ENCODE measurements at regions not wholly inside any gene's neighbourhood (a gene's known extent, or its start where the extent isn't known, plus 50 kb on each side); places are given as distances from the start of the nearest gene placed in this dataset.

DNA sequence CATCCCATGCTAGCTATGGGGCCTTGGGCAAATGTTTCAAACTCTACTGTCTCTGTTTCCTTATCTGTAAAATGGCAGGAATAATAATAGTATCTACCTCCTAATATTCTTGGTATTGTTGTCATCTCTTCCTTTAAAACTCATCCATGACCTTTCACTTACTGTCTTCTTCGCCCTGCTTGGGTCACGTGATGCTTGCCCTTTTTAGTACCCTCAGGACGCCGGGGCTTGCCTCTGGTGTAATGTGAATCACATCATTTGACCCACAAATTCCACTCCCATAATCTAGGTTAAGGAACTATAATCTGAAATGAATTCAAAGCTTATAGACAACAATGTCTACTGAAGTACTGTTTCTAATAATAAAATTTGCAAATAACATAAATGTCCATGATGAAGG lies 162.7 kb downstream of the DRD1 start:
- Histone ChIP-seq H2AFZ (ENCODE audit: low read length) (no peak overlapping the region), H2AK5ac (ENCODE audit: low read depth, low read length) (no peak overlapping the region), H3K36me3 (replicated peaks in 1 of 2; ENCODE audit: control insufficient read depth in 2 of 2, insufficient read depth in 2 of 2, low read length in 2 of 2) (no peaks in the 10 kb centered on the region), H3K9ac (ENCODE audit: low read depth, low read length, poor library complexity) (no peak overlapping the region), H2BK15ac (ENCODE audit: low read length) (no peak overlapping the region), H4K91ac (ENCODE audit: low read depth, low read length, poor library complexity) (no peak overlapping the region), H3K18ac (ENCODE audit: low read length) (no peak overlapping the region), H3K27ac (replicated peaks; ENCODE audit: low read length) (no peak overlapping the region), H3K9me3 (replicated peaks in 1 of 2; ENCODE audit: control insufficient read depth in 2 of 2, insufficient read depth in 1 of 2, low read depth in 1 of 2, low read length in 2 of 2) (no peaks in the 10 kb centered on the region), H3K23ac (ENCODE audit: low read depth, low read length, poor library complexity) (no peak overlapping the region), H3K4me2 (ENCODE audit: insufficient read depth, low read length, poor library complexity, severe bottlenecking) (no peak overlapping the region), H4K8ac (ENCODE audit: low read depth, low read length) (no peak overlapping the region), H2BK12ac (ENCODE audit: low read length) (no peak overlapping the region), H3K4ac (ENCODE audit: low read length) (no peak overlapping the region), H3K4me1 (ENCODE audit: control insufficient read depth in 2 of 2, insufficient read depth in 1 of 2, low read depth in 1 of 2, low read length in 2 of 2) (no peaks in the 10 kb centered on the region), H2BK5ac (ENCODE audit: low read length) (no peak overlapping the region), H3K79me1 (ENCODE audit: low read depth, low read length) (no peaks in the 10 kb centered on the region), H3K14ac (ENCODE audit: low read length) (no peak overlapping the region), H3K4me3 (ENCODE audit: low read length in 2 of 2) (no peak overlapping the region), H3K27me3 (ENCODE audit: control insufficient read depth in 3 of 3, insufficient read depth in 3 of 3, low read depth in 1 of 3, low read length in 3 of 3) (no peaks in the 10 kb centered on the region), H2BK120ac (ENCODE audit: low read depth, low read length) (no peak overlapping the region)
- WGBS, 2 donors (ENCODE audit: extremely low coverage in 2 of 2, insufficient read length in 2 of 2, insufficient replicate concordance in 1 of 2), result no CpG with 5 or more reads among the region's 4 CpGs
- no peak for DNase-seq (ENCODE audit: low spot score)

DNA sequence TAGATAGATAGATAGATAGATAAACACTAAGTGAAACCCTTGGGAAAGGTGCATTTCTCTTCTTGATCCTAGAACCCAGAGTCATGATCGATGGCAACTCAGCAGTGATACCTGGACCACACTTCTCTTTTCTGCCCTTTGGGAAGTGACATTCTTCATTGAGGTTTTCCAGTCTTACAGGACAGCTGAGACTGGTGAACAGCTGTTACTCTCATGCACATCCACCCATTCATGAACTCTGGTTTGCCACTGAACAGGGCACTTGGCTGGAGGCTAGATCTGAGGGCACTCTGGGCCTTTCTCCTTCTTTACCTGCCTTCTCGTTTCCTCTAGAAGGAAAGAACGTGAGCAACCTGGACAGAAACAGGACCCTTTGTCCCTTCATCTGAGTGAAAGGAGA lies 164.5 kb downstream of the DRD1 start:
- H3K14ac ChIP-seq (ENCODE audit: low read length), result no peak overlapping the region
- no peak overlapping the region for H2BK120ac ChIP-seq (ENCODE audit: low read depth, low read length)
- H3K79me1 ChIP-seq (ENCODE audit: low read depth, low read length), result no peaks in the 10 kb centered on the region
- H3K4me3 ChIP-seq (ENCODE audit: low read length in 2 of 2), result no peak overlapping the region
- no peak overlapping the region for H3K27ac ChIP-seq (replicated peaks; ENCODE audit: low read length)
- no peak overlapping the region for H3K18ac ChIP-seq (ENCODE audit: low read length)
- H3K9me3 ChIP-seq (replicated peaks in 1 of 2; ENCODE audit: control insufficient read depth in 2 of 2, insufficient read depth in 1 of 2, low read depth in 1 of 2, low read length in 2 of 2), result no peaks in the 10 kb centered on the region
- no peak overlapping the region for H3K4me2 ChIP-seq (ENCODE audit: insufficient read depth, low read length, poor library complexity, severe bottlenecking)
- no peak overlapping the region for H4K91ac ChIP-seq (ENCODE audit: low read depth, low read length, poor library complexity)
- H2AK5ac ChIP-seq (ENCODE audit: low read depth, low read length), result no peak overlapping the region
- no peak overlapping the region for H4K8ac ChIP-seq (ENCODE audit: low read depth, low read length)
- no peak overlapping the region for H2BK12ac ChIP-seq (ENCODE audit: low read length)
- H3K36me3 ChIP-seq (replicated peaks in 1 of 2; ENCODE audit: control insufficient read depth in 2 of 2, insufficient read depth in 2 of 2, low read length in 2 of 2), result no peaks in the 10 kb centered on the region
- no peaks in the 10 kb centered on the region for H3K27me3 ChIP-seq (ENCODE audit: control insufficient read depth in 3 of 3, insufficient read depth in 3 of 3, low read depth in 1 of 3, low read length in 3 of 3)
- no peak overlapping the region for H2BK15ac ChIP-seq (ENCODE audit: low read length)
- H2AFZ ChIP-seq (ENCODE audit: low read length), result no peak overlapping the region
- no peak for DNase-seq (ENCODE audit: low spot score)
- H3K9ac ChIP-seq (ENCODE audit: low read depth, low read length, poor library complexity), result no peak overlapping the region
- H3K4me1 ChIP-seq (ENCODE audit: control insufficient read depth in 2 of 2, insufficient read depth in 1 of 2, low read depth in 1 of 2, low read length in 2 of 2), result no peaks in the 10 kb centered on the region
- H2BK5ac ChIP-seq (ENCODE audit: low read length), result no peak overlapping the region
- H3K23ac ChIP-seq (ENCODE audit: low read depth, low read length, poor library complexity), result no peak overlapping the region
- no CpG with 5 or more reads among the region's 3 CpGs for WGBS, 2 donors (ENCODE audit: extremely low coverage in 2 of 2, insufficient read length in 2 of 2, insufficient replicate concordance in 1 of 2)
- no peak overlapping the region for H3K4ac ChIP-seq (ENCODE audit: low read length)

DNA sequence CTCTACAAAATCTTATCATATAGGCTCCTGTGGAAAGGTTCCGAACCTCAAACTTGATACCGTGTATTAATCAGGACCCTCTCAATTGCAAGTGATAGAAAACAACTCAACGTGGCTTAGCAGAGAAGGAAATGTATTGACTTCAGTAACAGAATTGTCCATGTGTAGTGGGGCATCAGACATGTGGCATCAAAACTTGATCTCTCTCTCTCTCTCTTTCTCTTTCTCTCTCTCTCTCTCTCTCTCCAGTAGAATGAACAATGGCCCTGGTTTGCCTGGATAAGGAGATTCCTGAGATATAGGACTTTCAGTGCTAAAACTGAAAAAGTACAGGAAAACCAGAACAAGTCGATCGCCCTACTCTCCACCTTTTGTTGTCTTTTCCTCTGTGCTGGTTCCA lies 168.2 kb downstream of the DRD1 start:
- no peaks in the 10 kb centered on the region for H3K36me3 ChIP-seq (replicated peaks in 1 of 2; ENCODE audit: control insufficient read depth in 2 of 2, insufficient read depth in 2 of 2, low read length in 2 of 2)
- no peak overlapping the region for H2AK5ac ChIP-seq (ENCODE audit: low read depth, low read length)
- no peak overlapping the region for H4K8ac ChIP-seq (ENCODE audit: low read depth, low read length)
- no peak overlapping the region for H3K4me3 ChIP-seq (ENCODE audit: low read length in 2 of 2)
- no peaks in the 10 kb centered on the region for H3K4me1 ChIP-seq (ENCODE audit: control insufficient read depth in 2 of 2, insufficient read depth in 1 of 2, low read depth in 1 of 2, low read length in 2 of 2)
- no peak overlapping the region for H3K4me2 ChIP-seq (ENCODE audit: insufficient read depth, low read length, poor library complexity, severe bottlenecking)
- H2BK5ac ChIP-seq (ENCODE audit: low read length), result no peak overlapping the region
- H3K4ac ChIP-seq (ENCODE audit: low read length), result no peak overlapping the region
- no peak overlapping the region for H2BK15ac ChIP-seq (ENCODE audit: low read length)
- no peak overlapping the region for H3K14ac ChIP-seq (ENCODE audit: low read length)
- no CpG with 5 or more reads among the region's 5 CpGs for WGBS, 2 donors (ENCODE audit: extremely low coverage in 2 of 2, insufficient read length in 2 of 2, insufficient replicate concordance in 1 of 2)
- no peak overlapping the region for H2AFZ ChIP-seq (ENCODE audit: low read length)
- H3K23ac ChIP-seq (ENCODE audit: low read depth, low read length, poor library complexity), result no peak overlapping the region
- no peak for DNase-seq (ENCODE audit: low spot score)
- H3K27ac ChIP-seq (replicated peaks; ENCODE audit: low read length), result no peak overlapping the region
- H3K18ac ChIP-seq (ENCODE audit: low read length), result no peak overlapping the region
- no peaks in the 10 kb centered on the region for H3K79me1 ChIP-seq (ENCODE audit: low read depth, low read length)
- H2BK120ac ChIP-seq (ENCODE audit: low read depth, low read length), result no peak overlapping the region
- no peak overlapping the region for H3K9ac ChIP-seq (ENCODE audit: low read depth, low read length, poor library complexity)
- H3K27me3 ChIP-seq (ENCODE audit: control insufficient read depth in 3 of 3, insufficient read depth in 3 of 3, low read depth in 1 of 3, low read length in 3 of 3), result no peaks in the 10 kb centered on the region
- H3K9me3 ChIP-seq (replicated peaks in 1 of 2; ENCODE audit: control insufficient read depth in 2 of 2, insufficient read depth in 1 of 2, low read depth in 1 of 2, low read length in 2 of 2), result no peaks in the 10 kb centered on the region
- no peak overlapping the region for H4K91ac ChIP-seq (ENCODE audit: low read depth, low read length, poor library complexity)
- no peak overlapping the region for H2BK12ac ChIP-seq (ENCODE audit: low read length)

DNA sequence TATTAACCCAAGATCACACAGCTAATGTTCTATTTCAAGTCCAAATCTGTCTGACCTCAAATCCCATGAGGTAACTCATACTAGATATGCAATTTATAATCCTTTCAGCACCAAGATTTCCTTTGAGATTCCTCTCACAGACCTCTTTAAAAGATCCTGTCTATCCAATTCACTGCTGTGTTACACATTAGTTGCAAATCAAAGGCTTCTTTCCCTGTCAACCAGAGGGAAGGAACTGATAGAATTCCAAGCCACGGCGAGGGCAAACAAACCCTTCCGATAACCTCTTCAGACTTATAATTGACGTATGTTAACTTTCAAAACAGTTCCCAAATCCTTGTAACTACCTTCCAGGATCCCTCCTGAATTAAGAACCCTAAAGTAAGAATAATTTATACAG lies 168.9 kb downstream of the DRD1 start:
- H3K18ac ChIP-seq (ENCODE audit: low read length), result no peak overlapping the region
- H3K27ac ChIP-seq (replicated peaks; ENCODE audit: low read length), result no peak overlapping the region
- H2BK12ac ChIP-seq (ENCODE audit: low read length), result no peak overlapping the region
- no peak overlapping the region for H2AFZ ChIP-seq (ENCODE audit: low read length)
- no peak overlapping the region for H3K4me3 ChIP-seq (ENCODE audit: low read length in 2 of 2)
- DNase-seq (ENCODE audit: low spot score), result no peak
- no peak overlapping the region for H3K4ac ChIP-seq (ENCODE audit: low read length)
- WGBS, 2 donors (ENCODE audit: extremely low coverage in 2 of 2, insufficient read length in 2 of 2, insufficient replicate concordance in 1 of 2), result no CpG with 5 or more reads among the region's 4 CpGs
- no peak overlapping the region for H3K4me2 ChIP-seq (ENCODE audit: insufficient read depth, low read length, poor library complexity, severe bottlenecking)
- no peak overlapping the region for H4K8ac ChIP-seq (ENCODE audit: low read depth, low read length)
- H3K4me1 ChIP-seq (ENCODE audit: control insufficient read depth in 2 of 2, insufficient read depth in 1 of 2, low read depth in 1 of 2, low read length in 2 of 2), result no peaks in the 10 kb centered on the region
- H2BK15ac ChIP-seq (ENCODE audit: low read length), result no peak overlapping the region
- H3K36me3 ChIP-seq (replicated peaks in 1 of 2; ENCODE audit: control insufficient read depth in 2 of 2, insufficient read depth in 2 of 2, low read length in 2 of 2), result no peaks in the 10 kb centered on the region
- no peak overlapping the region for H3K9ac ChIP-seq (ENCODE audit: low read depth, low read length, poor library complexity)
- H4K91ac ChIP-seq (ENCODE audit: low read depth, low read length, poor library complexity), result no peak overlapping the region
- no peak overlapping the region for H2AK5ac ChIP-seq (ENCODE audit: low read depth, low read length)
- no peak overlapping the region for H3K14ac ChIP-seq (ENCODE audit: low read length)
- H3K23ac ChIP-seq (ENCODE audit: low read depth, low read length, poor library complexity), result no peak overlapping the region
- H2BK120ac ChIP-seq (ENCODE audit: low read depth, low read length), result no peak overlapping the region
- H3K9me3 ChIP-seq (replicated peaks in 1 of 2; ENCODE audit: control insufficient read depth in 2 of 2, insufficient read depth in 1 of 2, low read depth in 1 of 2, low read length in 2 of 2), result no peaks in the 10 kb centered on the region
- no peaks in the 10 kb centered on the region for H3K27me3 ChIP-seq (ENCODE audit: control insufficient read depth in 3 of 3, insufficient read depth in 3 of 3, low read depth in 1 of 3, low read length in 3 of 3)
- H3K79me1 ChIP-seq (ENCODE audit: low read depth, low read length), result no peaks in the 10 kb centered on the region
- no peak overlapping the region for H2BK5ac ChIP-seq (ENCODE audit: low read length)

Data from neuronal stem cell (in vitro differentiated cells).